HPDE6-E6E7 (cell line): ENCODE measurements at regions not wholly inside any gene's neighbourhood (a gene's known extent, or its start where the extent isn't known, plus 50 kb on each side); places are given as distances from the start of the nearest gene placed in this dataset.
"Not testable (repeated sequence)": the region's sequence is repeated elsewhere in the genome, so short reads cannot be mapped to it uniquely, and the experiment has no call there.

ENCODE experiments used
- DNase-seq: peaks from one replicate; pipeline ENCODE4 v3.0.0; 2011; ENCODE audit warnings: missing footprints; ENCODE audit errors: extremely low spot score

DNA sequence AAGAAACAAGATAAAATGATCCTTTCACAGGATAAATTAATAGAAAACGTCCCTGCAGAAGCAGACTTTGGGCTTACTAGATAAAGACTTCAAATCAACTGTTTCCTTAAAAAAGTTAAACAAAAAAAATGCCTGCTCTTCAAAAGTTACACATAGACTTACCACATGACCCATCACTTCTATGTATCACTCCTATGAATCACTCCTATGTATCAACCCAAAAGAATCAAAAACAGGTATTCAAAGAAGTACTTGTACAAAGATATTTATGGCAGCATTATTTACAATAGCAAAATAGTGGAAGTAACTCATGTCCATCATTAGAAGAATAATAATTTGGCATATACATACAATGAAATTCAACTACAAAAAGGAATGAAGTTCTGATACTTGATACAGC is 56.3 kb upstream of the PRDM9 start:
- peak; percentile 44 for DNase-seq

DNA sequence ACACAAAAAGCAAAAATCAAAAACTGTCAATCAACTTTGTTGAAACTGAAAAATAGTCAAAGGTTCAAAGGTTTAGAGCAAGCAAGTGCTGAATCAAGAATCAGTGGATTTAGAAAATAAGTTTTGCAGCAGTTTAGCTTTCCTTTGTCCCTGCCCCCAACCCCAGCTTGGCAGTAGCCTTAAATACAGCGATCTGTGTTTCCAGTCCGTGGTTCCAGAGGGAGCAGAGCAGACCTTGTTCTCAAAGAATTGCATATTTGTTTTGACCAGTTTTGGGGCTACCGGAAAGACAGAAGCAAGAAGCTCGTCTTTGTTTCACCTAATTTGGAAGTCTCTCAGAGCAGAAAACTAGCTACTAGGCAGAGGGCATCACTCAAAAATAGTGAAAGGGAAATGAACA is 57.2 kb upstream of the PRDM9 start:
- no peak for DNase-seq

DNA sequence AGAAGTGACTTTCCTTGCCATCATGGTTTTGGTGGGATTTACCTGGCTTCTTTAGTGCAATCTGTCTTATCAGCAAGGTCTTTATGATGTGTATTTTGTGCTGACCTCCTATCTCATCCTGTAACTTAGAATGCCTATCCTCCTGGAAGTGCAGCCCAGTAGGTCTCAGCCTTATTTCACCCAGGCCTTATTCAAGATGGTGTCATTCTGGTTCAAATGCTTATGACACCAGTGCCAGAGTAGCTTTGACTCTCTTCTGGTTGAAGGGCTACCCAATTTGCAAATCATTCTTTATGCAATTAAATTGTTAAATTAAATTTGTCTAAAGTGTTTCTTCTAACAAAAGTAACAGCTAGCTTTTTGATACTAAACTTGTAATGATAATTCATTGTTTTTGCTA is 58.8 kb upstream of the PRDM9 start:
- DNase-seq, result no peak

DNA sequence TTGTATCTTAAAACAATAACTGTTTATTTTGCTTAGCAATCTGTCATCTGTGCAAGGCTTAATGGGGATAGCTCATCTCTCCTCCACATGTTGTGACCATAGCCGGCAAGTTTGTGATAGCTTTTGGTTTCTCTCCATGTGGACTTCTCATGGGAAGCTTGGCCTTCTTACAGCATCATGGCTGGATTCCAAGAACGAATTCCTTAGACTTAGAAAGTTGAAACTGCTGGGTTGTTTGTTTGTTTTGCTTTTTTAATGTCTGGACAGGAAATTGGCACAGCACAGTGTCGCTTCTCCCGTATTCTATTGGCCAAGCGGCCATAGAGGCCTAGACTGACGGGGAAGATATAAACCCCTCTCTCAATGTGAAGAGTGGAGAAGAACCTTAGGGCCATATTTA is 61.0 kb upstream of the PRDM9 start:
- no peak for DNase-seq

DNA sequence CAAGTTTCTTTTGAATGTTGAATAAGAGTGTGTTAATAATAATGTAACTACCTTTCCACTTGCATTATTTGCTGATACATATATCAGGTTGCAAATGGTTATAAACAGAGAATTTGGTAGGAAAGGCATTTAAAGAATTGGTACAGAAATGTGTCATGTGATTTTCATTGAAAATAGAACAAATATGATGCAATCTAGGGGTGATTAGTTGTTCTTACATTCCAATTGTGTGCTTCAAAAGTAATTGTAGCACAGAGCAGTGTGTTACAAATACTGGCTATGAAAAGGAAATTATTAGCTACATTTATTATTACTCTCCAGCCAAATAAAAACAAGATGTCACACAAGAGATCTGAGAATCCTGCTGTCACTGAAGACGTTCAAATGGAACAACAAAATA is 61.8 kb upstream of the PRDM9 start:
- DNase-seq, result peak; percentile 5

DNA sequence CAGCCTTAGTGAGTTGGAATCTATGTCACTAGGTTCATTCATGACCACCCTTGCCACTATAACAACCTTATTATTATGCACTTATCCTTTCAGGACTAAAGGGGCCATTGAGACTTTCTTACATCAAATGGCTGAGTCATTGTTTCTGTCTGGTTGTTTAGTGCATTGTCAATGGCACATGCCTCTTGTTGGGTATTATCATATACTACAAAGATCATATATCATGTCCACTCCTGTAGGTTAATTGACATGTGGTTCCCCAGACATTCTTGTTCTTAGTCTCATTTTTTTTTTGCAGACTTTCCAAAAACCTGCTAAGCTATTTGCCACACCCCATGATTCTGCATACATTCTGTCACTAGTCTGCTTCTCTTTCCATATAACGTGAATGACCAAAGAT is 66.7 kb upstream of the PRDM9 start:
- no peak for DNase-seq

DNA sequence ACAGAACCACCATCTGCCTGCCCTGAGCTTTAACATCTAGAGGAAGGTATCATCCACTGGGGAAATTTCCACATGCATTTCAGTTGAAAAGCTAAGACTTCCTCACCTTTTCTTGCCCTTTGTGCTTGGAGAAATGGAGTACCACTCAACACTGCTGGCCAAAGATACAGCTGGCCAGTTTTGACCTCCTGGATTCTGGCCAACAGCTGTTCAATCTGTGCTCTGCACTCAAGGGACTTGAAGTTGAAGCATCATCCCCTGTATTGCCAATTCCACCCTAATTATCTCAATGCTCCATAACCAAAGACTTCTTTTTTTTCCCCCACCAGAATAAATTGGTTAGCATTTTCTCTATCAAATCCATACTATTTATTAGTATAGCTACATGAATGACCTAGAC is 70.4 kb upstream of the PRDM9 start:
- DNase-seq, result no peak

DNA sequence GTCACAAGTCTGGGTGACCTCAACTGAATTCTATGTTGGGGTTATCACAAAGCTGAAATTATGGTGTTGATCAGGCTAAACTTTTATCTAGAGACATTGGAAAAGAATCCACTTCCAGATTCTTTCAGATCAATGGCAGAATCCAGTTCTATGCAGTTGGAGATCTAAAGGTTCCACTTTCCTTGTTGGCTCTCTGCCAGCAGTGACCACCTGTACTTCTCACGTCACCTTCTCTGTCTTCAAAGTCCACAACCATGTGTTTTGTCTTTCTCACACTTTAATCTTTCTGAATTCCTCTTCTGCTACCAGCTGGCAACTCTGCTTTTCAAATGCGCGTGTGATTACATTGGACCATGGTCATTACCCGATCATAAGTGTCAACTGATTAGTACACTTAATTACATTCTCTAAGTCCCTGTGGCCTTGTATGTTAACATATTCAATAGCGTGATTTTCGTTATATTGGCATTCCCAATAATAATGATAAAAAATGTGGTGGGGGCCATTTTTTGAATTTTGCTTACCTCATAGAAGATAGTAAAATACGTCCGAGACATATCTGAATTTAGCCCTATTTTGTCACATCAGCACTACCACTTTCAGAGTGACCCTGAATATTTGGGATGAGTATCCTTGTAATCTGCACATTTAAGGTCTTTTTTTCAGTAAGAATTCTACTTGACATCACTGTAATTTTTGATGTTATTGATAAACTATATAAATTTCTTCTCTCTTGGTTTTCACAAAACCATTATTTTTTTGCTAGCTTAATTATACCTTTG is 73.7 kb upstream of the PRDM9 start:
- no peak for DNase-seq

DNA sequence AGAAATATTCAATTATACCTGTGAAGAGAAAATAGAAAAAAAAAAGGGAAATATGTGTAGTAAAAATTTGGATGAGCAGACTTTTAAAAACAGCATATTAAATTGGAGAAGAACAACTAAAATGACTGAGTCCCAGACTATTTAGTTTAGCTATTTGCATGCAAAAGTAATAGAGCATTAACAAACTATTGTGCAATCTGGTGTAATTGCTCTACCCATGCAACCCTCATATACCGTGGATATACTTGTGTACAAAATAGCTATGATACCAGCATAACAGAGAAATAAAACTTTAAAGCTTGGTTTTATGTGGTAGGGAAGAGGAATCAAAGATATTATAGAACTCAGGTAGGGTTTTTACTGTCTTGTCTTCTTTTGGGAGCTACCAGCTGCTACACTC is 78.7 kb upstream of the PRDM9 start:
- no peak for DNase-seq

DNA sequence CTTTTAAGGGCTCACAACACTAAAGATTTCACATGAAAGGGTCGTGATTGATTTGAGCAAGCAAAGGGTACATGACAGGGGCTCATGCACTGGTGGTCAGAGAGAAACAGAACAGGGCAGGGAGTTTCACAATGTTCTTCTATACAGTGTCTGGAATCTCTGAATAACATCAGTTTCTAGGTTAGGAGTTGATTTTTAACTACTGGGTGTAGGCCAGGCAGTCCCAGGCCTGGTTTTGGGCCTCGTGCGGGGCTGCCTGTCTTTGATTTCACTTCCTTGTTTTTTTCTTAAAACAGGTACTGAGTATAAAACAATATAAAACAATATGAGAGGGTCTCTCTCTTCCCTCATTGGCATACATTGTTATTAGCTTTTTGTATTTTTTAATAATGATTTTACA is 87.2 kb upstream of the PRDM9 start:
- not testable (repeated sequence) for DNase-seq

DNA sequence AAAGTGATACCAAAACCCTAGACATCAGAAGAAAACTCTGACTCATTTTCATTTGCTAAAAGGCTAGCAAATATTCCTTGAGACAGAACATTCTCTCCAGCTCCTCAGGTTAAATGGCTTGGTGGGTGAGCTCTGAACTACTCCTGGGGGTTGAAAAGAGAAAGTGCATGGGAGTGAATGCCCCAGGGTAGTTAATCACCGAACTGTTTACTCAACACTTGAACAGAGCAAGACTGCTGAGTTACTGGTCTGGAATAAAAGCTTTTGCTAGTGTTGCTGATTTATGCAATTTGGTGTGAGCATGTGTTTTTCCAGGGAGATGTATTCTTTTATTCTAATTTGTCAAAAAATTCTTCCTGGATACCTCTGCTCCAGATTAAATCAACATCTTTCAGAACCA is 88.3 kb upstream of the PRDM9 start:
- DNase-seq, result peak; percentile 63

DNA sequence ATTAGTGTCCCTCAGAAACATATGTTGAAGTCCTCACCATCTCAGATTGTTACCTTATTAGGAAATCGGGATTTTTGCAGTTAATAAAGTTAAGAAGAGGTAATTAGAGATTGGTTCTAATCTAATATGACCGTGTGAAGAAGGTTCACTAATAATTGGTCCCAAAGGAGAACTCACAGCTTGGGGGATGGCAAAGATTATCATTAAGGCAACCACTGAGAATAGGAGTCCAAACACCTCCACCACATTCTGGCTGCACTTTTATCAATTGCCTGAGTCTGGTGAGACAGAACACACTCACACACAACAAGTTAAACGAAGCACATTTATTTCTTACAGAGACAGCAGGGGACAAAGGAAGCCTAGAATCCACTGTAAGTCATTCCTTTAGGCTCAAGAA is 94.9 kb upstream of the PRDM9 start:
- no peak for DNase-seq

DNA sequence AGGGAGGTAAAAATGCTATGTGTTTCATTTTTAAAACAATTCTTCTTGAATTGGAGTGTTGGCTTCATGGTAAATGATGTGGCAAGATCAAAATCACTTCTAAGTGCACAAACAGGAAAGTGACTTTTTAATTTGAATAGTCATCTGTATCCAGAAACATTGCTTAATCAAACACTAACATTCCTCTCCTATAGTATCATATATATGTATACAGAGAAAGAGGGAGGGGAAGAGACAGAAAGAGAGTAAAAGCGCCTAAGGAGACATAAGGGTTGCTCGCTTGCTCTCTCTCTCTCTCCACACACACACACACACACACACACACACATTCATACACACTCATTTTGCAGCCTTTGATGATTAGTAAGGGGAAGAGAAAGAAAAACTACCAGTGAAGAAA is 95.4 kb upstream of the PRDM9 start:
- peak; percentile 12 for DNase-seq

DNA sequence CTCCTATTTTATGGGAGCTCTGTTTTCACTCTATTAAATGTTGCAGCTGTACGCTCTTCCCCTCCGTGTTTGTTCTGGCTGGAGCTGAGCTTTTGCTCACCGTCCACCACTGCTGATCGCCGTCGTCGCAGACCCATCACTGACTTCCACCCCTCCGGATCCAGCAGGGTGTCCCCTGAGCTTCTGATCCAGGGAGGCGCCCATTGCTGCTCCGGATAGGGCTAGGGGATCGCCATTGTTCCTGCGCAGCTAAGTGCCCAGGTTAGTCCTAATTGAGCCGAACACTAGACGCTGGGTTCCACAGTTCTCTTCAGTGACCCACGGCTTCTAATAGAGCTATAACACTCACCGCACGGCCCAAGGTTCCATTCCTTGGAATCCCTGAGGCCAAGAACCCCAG is 96.2 kb upstream of the PRDM9 start:
- no peak for DNase-seq

DNA sequence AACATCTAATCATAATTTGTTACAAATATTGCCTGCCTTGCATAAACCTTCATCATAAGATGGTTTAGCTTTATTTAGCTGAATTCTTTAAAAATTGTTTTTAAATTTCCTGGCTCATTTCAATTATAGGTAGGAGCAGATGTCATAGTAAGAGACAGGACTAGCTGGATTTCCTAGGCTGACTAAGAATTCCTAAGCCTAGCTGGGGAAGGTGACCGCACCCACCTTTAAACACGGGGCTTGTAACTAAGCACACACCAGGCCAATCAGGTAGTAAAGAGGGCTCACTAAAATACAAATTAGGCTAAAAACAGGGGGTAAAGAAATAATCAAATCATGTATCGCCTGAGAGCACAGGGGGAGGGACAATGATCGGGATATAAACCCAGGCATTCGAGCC is 96.6 kb upstream of the PRDM9 start:
- DNase-seq, result not testable (repeated sequence)

DNA sequence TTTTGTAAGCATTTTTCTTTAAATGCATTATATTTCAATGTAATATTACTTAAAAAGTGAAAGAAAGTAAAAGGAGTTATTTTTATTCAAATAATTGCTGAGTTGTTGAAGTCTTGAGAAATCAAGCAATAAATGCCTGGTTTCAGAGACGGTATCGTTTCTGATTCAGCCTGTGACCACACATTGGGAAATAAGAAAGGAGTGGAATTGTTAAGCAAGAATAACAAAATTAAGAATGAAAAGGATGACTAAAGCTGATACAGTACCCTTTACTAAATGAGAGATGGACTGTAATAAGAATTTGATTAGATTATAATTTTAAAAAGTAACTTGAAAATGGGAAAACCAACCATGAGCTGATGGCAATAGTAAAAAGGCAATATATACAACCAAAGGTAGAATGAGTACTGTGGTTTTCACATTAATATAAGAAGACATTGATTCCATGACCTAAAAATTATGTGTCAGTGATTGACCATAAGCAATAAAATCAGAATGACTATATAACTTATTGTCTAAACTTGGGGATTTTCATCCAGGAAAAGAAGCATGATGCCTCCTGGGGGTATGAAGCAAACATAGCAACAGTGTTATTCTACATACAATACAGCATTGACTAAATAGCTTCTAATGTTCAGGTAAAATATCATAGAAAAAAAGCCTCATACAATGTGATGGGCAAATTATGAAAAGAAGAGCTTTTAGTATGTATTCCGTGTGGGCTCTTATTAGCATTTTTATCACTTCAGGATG is 101.9 kb upstream of the PRDM9 start:
- DNase-seq, result no peak

DNA sequence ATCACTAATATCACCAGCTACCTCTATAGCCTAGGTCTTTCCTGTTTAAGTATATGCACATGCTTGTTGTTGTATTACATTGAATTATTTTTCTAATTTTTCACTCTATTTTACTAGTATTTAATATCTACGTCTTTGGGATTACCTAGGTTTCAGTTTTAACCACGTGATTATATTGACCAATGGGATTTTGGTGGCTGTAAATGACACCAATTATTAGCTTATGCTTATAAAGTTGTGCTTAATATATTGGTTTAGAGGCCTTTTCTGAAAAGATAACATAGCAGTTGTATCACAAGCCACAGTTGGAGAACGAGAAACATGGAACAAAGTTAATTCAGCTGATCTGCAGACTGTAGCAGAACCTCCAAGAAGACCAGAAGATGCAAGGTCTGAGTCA is 104.8 kb upstream of the PRDM9 start:
- no peak for DNase-seq

DNA sequence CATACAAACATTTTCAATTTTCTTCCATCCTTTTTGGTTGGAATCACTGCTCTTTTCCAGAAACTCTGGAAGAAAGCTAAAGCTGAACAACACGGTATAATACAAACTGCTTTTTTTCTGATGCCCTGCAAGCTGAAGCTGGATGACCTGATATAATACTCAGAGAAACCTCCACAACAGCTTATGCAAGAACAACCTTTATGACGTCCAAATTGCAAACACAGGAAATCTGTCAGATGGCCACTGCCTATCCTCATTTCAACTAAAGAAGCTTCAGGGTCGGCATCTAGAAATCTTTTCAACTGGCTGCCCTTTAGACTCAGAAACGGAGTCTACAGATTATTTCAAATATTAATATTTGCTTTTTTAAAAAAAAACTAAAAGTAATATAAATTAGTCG is 106.5 kb upstream of the PRDM9 start:
- no peak for DNase-seq

DNA sequence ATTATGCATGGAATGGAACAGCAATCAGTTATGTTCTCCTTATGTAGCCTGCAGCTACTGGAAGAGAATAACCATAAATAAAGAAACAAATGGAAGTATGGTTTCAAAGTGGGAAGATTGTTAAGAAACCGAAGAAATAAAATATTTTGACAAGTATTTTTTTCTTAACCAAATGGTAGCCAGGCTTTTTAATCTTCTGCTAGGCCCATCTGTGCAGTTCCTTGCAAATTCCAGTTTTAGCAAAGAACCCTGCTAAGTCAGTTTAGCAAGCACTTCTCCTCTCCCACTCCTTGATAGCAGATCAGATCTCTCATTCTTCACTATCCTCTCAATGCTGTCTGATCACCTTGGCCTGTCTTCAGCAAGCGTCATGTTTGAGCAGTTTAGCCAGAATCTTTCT is 111.1 kb upstream of the PRDM9 start:
- no peak for DNase-seq

DNA sequence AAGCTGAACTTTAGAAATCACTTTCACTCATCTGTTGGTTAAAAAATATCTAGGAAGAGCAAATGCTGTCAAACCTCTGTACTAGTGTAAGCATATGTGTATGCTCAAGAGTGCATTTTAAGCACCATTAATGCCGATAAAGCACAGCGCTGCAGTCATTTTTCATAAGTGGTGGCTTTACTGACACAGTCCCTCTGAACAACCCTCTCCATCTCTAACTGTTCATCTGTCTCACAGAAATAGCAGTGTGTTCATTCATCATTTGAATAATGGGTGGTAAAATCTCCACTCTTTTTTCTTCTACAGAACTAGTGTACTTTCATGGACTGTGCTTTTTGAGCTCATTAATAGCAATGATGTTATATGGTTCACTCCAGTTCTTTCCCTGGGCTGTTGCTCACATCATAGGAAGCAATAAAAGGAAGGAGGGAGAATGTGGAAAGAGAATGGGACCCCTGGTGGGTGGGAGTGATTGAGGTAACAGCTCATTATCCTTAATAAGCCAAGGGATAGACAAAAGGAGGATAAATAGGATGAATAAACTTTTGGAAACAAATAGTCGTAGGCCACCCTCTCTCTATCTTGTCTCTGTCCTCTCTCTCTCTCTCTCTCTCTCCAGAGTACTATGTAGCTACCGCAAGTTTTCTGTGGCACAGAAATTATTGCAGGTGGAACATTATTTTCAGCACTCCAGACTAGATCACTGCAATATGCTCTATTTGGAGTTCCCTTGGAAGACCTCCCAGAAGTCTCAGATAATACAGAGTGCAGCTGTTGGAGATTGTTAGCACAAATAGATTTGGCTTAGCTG is 117.9 kb upstream of the PRDM9 start:
- DNase-seq, result no peak

DNA sequence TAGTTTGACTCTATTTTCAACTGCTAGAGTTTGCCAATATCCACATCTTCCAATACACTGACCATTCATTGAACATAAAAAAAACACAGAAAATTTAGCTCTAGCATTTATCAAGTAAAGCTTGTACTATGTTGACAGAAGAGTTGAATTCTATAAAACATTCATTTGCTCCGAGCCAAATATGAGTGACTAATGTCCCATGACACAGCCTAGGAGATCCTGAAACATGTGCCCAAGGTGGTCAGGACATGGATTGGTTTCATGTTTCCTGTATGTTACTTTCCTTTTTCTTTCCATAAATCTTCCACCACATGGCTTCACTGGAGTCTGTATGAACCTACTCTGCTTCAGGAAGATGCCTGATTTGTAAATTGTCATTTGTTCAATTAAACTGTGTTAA is 122.4 kb upstream of the PRDM9 start:
- no peak for DNase-seq

DNA sequence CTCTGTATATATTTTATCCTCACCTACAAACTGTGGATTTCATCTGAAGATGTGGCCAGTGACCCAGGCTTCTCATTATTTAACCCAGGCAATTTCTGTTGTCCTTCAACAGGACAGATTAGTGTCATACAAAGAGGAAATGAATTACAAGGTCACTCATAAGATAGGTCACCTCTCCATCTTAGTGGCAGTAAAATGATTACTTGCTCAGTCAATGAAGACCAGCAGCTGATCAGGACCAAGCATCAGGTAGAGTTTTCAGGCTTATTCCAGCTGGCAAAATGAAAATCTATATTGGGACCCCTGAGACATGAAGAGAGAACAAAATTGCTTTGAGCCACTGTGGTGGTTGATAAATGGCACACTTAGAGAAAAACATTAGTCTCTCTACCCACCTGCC is 135.2 kb upstream of the PRDM9 start:
- no peak for DNase-seq

DNA sequence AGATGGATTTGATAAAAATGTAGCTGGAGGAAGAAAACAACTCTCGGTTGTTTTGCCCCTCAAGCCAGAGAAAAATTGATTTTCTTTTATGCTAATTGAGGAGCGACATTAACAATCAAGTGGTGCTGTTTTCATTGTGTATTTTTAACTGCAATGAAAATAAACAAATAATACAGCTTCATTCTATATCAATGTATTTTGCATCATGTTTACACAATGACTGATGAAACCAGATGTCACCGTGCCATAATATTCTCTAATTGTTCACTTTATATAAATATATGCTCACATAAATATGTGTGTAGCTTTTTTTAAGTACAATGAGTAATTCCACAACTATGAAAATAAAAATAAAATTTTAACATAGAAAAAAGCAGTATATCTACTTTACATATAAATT is 139.0 kb upstream of the PRDM9 start:
- DNase-seq, result no peak
